ENCODE measurements at regions not wholly inside any gene's neighbourhood (a gene's known extent, or its start where the extent isn't known, plus 50 kb on each side); places are given as distances from the start of the nearest gene placed in this dataset.
A peak's percentile ranks its signal among the peaks of the same experiment; 100 is the strongest.

DNA sequence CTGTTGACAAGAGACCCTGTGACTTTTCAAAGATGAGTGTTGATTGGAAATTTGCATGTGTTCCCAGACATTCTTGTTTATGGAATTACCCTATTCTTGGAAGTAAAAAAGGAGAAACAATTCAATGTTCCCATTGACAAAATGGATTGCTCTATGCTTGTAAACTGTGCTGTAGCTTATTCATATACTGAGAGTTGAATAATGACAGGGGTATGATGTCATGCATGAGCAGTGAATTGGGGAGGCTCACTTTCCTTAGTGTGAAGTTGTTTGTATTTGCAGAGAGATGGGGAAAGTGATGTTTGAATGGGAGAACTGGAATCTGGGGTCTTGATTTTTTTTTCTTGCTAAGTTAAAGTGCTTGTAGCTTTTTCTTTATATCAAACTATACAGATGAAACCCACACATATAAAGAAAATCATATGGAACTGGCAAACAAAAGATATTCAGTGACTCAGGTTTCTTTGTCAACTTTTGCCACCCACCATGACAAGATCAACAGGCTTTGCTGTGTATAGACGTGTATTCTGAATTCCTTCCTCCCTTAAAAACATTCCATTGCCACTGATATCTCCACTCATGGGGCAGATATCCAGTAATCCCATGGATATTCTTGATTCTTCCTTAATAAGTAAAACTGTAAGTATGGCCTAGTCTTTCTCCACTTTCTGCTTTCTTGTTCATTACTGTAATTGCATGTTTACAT is 97.8 kb upstream of the JAG1 start:
- DNase-seq, result peak; percentile 27

DNA sequence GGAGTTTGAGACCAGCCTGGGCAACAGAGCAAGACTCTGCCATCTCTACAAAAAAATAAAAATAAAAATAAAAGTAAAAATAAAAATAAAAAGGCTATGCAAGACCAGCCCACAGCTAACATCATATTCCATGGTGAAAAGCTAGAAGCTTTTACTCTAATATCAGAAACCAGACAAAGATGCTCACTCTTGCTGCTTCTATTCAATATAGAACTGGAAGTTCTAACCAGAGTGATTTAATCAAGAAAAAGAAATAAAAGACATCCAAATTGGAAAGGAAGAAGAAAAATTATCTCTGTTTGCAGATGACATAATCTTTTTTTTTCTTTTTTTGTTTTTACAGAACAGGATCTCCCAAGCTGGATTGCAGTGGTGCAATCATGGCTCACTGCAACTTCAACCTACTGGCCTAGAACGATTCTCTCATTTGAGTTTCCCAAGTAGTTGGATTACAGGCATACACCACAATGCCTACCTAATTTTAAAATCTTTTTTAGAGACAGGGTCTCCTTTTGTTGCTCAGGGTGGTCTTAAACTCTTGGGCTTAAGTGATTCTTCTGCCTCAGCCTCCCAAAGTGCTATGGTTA is 100.7 kb upstream of the JAG1 start:
- no peak for DNase-seq

DNA sequence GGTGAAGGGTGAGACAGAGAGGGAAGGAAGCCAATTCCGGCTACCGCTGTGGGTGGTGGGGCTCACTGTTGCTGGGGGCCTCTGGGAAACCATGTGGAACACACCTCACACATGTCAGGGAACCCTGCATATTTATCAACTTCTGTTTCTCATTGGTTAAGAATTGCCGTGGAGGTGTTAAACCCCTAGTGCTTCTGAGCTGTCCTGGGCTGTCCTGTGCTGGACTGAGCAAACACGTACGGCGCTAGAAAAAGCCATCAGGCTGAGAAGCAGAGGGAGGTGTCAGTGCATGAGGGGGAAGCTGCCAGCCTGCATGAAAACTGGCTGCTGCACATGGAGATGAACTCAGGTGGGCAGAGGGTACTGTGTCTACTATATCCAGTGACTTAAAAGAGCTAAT is 103.9 kb upstream of the JAG1 start:
- DNase-seq, result no peak

DNA sequence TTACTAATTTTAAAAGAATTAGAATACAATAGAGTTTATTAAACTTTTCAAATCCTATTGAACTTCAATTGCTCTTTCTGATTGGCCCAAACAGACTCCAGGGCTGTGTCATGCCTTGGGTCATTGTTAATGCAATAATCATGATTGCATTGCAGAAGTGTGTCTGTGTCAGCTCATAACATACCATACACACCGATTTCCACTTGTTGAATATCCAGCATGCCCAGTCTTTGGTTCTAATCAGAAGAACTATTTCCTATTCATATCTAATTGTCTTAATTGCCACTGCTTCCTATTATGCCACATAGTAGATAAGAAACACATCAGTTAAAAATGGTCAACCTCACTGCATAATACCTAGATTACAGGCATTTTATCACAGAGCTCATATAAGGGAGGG is 106.1 kb upstream of the JAG1 start:
- no peak for DNase-seq

DNA sequence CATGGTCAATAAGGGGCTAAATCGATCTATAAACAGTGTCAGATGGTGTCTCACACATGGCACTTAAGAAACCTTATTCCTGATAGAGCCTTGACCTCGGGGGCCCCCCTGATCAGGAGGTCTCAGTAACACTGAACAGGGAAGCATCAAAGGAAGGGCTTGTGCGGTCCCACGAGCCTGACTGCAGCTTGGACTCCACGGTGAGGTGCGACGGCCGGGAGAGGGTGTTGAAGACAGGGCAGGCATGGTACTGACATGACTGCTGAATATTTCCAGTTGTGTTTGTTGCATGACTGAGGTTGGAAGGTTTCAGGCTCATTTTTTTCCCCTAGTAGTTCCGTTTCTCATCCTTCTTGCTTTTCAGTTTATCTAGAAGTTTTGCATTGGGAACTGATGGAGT is 107.1 kb upstream of the JAG1 start:
- no peak for DNase-seq

DNA sequence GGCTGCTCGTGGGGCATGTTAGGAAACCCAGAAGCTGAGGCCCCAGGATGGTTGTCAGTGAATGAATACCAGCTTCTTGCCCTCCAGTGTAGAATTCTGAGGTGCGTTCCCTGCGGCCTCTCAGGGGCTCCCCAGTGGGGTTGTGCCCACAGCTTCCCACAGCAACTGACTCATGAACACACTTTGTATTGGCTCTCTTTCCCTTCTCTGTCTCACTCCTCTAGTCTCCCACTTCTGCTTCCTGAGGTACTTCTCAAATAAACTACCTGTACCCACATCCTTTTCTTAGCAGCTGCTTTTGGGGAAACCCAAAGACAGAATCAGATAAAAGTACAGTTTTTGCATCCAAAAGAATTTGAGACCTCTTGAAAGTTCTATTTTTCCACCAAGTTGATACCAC is 107.7 kb upstream of the JAG1 start:
- no peak for DNase-seq

DNA sequence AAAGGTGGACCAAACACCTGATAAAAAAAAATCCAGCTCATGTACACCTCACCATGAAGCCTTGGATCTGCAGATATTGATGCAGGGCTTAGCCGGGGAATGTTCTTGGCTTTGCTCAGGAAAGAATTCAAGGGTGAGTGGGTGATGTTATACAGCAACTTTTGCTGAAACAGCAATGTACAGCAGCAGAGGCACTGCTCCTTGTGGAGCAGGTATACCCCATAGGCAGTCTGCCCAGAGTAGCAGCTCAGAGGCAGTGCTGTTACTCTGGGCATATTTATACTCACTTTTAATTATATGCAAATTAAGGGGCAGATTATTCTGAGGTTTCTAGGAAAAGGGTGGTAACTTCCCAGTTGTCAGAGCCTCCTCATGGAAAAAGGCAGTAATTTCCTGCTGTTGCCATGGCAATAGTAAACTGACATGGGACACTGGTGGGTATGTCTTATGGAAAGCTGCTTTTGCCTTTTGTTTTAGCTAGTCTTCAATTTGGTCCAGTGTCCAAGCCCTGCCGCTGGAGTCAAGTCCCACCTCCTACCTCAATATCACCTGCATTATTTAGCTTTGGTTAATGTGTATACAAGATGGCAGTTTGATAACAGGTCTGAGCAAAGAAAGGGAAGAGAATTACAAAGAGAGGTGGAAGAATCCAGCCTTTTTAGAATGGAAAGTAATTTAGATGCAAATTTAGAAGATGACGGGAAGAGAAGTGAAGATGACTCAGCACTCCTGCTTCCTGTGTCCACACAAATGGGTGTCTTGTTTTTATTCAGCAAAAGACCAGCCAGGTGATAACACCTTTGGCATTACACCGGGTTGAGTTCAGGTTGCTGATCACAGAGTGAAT is 110.1 kb upstream of the JAG1 start:
- no peak for DNase-seq

DNA sequence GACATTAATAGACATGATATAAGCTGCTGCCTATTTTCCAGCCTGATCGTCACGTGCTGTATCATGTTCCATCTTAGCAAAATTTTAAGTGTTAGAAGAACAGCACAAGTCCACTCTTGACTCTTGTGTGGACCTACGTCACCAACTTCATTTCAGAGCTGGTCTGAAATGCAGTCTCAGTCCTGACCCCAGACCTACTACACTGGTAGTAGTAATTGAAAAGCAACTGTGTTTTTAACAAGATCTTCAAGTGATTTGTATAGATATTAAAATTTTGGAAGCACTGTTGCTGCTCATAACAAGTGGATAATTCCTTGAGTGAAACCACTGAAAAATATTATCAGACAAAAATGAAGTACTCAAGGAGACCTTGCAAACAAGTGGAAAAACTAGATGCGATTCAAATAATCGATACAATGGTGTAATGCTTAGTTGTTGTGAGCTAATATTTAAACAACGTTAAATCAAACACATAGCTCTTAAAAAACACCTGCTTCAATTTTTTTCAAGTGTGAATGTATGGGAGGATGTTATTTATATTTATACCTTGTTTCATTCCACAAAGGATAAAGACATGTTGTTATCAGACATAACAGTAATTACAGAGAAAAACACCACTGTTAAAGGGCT is 110.9 kb upstream of the JAG1 start:
- DNase-seq, result no peak

DNA sequence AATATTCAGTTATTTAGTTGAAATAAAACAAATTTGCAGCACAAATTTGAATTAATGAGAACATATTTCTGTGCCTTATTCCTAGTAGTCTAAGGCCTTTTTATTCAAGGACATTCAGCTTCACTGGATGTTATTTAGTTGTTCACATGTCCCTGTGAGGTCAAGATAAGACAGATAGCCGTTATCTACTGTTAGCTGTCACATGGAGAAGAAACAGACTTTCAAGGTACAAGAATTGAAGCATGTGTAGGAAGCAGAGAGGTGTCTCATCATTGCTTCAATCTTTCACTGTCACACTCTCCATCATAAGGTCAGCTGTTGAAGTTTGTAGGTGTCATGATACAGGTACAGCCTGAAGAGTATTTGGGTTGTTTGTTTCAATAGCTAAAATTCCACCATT is 112.9 kb upstream of the JAG1 start:
- no peak for DNase-seq

DNA sequence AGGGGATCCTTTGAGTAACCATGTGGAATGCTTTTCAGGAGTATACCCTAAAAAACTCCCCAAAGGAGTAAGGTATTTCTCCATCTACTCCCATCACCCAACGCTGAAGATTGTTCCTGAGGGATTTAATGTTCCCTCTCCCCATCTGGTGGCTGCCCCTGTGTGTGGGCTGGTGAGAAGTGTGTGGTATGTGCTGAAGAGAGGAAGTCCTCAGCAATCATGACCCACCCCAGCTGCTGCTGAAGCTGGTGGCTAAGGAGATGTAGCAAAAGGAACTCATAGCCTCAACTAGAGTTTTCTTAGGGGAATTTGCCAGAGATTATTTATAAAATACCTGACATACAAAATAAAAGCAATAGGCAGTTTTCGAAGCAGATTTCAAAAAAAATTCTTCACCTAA is 114.3 kb upstream of the JAG1 start:
- DNase-seq, result no peak

DNA sequence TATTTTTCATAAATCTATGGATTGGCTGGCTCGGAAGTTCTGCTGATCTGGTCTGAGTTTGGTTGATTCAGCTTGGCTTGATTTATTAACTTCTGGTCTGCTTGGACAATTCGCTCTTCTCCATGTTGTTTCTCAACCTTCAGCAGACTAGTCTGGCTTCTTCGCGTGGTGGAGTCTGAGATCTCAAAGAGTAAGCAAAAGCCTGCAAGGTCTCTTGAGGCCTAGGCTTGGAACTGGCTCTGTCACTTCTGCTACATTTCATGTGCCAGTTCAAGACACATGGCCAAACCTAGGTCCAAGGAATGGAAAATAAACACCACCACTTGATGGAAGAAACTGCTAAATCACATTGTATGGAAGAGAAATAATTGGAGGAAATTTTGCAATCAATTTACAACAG is 115.1 kb upstream of the JAG1 start:
- DNase-seq, result no peak

DNA sequence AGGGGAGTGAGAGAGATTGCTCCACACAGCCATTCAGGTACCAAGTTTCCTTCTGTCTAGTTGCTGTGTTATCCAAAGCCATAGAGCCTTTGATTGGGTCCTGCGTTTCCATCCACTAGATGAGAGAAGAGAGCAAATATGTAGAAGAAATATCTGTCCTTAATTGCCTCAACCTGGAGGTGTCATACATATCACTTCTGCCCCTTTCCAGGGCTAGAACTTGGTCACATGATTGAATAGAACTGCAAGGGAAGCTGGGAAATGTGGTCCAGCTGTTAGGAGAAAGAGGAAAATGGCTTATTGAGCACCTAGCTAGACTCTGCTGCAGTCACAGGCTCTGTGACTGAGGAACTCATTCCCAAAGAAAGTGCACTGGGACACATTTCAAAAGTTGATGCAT is 115.6 kb upstream of the JAG1 start:
- DNase-seq, result no peak

DNA sequence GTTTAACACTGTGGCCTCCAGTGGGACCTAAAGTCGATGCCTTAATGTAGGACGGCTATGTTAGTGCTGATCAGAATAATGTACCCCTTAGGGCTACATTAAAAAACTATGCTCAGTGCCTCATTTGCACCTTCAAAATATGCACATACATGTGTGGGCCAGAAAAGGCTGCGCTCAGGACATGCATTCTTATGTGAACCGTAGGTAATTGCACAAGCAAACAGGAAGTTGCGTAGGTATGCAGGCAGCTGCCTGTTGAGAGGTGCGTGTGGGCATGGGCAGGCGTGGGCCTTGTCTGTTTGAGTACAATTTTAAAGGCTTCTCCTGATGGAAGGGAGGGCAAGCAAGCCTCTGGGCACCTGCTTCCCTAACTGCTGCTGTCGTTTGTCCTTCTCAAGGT is 116.2 kb upstream of the JAG1 start:
- no peak for DNase-seq

DNA sequence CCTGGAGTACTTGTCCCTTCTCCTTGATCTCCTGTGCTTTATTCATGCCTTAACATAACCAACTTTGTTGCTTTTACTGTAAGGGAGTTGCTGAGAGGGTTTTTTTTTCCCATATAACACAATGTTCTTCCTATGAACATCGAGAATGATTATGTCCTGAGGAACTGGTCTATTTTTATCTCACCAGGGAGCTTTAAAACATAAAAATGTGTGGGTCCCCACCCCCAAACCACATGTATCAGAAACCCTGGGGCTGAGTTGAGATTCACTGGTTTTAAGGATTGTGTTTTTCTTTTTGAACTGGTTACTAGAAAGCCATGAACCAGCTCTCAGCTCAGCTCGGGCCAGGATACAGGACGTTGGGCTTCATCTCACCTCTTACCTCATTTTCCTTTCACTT is 118.5 kb upstream of the JAG1 start:
- DNase-seq, result peak; percentile 10

DNA sequence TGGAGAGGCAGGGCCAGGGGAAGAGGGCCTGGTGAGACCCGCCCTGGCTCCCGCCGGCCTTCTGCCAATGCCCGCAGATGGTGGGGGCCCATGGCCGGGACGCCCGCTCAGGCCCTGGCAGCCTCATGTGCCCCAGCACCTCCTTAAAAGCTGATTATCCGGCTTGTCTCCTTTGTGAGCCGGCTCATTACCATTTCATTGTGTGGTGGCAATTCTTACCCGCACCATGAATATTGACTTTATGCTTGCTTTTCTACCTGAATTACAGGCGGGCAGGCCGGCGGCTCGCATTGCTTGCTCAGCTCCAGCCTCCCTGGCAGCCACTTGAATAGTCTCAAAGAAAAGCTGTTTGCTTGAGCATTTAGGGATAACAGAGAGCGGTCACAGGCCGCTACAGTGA is 120.0 kb upstream of the JAG1 start:
- DNase-seq, result no peak

DNA sequence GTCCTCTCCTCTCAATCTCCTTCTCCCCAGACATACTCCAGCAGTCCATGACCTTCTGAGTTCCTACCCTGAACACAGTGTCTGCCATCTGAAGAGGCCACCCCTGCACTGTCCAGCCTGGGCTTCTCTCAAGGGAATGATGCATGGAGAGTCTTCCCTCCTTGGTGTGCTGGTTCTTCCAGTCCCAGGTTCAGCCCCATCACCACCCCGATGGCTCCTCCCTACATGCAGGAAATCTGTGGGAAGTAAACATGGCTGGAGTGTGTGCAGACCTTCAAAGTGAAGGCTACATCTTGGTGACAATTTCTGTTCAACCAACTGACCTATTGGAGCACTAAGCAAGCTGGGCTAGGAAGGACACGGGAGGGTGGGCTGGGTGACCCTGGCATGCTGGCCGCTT is 121.0 kb upstream of the JAG1 start:
- no peak for DNase-seq

DNA sequence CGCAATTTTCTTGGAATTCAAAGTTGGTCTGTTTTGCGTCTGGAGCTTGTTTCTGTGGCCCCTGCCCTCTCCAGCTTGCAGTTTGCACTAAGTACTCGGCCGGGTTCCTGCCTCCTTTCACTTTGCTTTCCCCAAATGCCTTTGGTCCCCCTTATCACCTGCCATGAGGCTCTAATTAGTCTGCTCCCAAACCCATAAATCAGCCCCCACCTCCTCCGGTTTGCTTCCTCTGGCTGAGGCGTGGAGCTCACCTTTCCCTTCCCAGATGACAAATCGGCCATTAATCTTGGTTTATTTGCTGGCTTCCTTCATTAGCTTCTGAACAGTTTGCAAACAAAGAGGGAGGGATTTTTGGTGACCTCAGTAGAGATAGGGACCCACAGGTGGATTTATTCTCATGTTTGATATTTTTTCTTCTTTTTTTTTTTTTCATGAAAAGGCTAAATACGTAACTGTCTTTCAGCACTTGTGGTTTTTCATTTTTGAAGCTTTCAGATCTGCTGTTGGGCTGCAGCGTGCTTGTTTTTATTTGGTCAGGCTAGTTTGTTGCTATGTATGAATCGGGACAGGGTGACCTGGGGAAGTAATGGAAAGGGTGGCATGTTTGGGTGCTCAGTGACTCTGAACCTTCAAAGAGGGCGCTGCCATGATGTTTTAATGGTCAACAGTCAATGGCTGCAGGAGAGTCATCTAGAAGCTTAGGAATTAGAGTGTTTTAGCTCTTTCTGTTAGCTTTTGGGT is 121.7 kb upstream of the JAG1 start:
- DNase-seq, result no peak

DNA sequence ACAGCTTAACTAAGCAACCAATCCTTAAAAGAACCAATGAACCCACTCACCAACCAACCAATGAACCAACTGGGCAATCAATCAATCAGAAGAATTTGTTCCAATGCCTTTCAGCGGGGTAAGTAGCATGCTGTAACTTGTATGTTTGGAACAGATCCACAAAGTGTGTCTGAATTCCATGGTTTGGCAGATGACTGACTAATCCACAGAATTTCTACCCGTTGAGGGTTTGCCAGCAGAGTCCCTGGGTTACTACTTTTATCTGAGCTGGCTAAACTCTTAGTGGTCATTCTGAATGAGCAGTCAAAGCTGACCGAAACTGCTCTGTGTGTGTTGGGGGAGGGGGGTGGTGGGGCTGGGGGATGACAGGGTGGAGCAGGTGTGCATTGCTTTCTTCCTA is 125.0 kb upstream of the JAG1 start:
- DNase-seq, result peak; percentile 59

DNA sequence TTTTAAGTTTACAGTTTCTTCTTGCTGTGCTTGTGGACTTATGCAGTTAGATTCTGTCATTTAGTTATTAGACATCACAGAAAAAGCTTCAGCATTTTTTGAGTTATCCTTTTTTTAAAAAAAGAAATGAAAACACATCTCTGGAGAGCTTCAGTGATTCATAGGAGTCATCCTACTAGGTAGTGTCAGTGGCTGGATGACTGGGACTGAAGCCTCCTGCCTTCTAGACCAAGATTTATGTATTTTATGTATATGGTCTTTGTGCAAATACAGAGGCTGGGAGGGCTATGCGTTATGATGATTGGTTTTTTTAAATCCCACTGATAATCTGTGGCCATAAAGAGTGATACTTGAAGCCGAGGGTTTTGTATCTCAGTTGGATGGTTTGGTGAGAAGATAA is 125.9 kb upstream of the JAG1 start:
- DNase-seq, result no peak

DNA sequence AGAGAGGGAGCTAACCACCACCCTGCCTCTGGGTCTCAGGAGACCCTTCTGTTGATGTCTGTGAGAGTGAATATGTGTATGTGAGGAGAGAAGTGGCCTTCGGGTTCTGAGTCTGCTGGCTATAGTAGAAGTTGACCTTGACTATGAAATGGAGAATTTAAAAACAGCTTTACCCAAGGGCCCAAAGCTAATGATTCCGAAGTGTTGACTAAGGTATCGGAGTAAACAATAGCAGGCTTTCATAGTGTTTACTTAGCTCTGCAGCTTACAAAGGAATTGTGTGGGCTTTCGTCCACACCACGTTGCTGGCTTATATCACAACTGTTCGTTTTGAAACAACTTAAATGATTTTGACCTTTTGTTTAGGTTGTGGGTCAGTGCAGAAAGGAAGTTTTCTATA is 126.5 kb upstream of the JAG1 start:
- no peak for DNase-seq

DNA sequence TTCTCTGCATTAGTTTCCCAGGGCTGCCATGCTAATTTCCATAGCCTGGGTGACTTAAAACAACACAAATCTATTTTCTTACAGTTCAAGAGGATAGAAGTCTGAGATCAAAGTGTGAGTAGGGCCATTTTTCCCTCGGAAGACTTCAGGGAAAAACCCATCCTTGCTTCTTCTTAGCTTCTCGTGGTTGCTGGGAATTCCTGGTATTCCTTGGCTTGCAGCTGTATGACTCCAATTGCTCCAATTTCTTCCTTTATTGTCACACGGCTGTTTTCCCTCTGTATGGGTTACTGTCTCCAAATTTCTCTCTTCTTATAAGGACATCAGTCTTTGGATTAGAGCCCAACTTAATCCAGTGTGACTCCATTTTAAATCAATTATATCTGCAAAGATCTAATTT is 128.4 kb upstream of the JAG1 start:
- DNase-seq, result peak; percentile 46

DNA sequence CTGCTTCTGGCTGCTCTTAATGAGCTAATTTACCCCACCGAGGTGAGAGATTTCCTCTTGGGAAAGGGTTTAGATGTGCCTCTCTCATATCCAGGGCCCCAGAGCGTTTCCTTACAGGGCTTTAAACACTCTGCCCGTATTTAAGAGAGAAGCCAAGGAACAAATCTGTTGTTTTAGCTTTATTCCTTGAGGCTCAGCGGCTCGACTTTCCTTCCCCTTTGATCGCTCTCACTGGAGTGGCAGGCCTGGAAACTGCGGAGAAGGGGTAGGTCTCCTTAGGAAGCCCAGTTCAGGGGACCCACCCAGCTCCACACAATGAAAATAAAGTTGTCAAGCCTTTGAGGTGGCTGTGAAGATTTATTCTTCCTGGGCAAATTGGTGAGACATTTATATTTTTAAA is 132.0 kb upstream of the JAG1 start:
- no peak for DNase-seq

DNA sequence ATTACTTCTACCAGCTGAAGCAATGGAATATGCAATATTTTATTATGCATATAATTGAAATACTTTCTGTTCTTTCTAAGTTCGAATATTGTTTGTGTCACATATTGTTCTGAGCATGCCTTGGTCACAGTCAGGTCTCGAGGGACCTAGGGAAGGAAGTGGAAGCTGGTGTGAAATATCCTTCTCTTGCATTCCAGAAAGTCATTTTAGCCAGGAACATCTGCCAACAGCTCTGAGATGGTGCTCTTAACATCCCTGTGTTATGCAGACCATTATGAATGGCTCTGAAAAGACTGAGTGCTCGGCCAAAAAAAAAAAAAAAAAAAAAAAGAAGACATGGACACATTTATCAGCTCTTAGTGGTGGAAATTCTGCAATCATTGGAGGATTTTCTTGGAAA is 132.7 kb upstream of the JAG1 start:
- DNase-seq, result peak; percentile 19
